Osteoblast (primary cell): ENCODE measurements at regions not wholly inside any gene's neighbourhood (a gene's known extent, or its start where the extent isn't known, plus 50 kb on each side); places are given as distances from the start of the nearest gene placed in this dataset.
A peak's percentile ranks its signal among the peaks of the same experiment; 100 is the strongest.

Experiments
- DNase-seq: peaks from one replicate; pipeline ENCODE4 v3.0.0; 2011; ENCODE audit warnings: low spot score, mixed read lengths; ENCODE audit not compliant: insufficient read length; ENCODE audit errors: missing footprints
- H2AFZ ChIP-seq: 2 replicates; pipeline ENCODE4 v1.6.0; 2011; ENCODE audit warnings: mild to moderate bottlenecking, low read length
- H3K27ac ChIP-seq: 2 replicates; pipeline ENCODE4 v1.5.1; 2011; ENCODE audit warnings: mild to moderate bottlenecking, low read depth, low read length, moderate library complexity
- H3K27me3 ChIP-seq: 2 replicates; pipeline ENCODE4 v1.6.0; 2012; ENCODE audit warnings: mild to moderate bottlenecking, control low read depth, inconsistent platforms, low read length, moderate library complexity; ENCODE audit not compliant: insufficient read depth
- H3K36me3 ChIP-seq: 2 replicates; pipeline ENCODE4 v1.5.1; 2011; ENCODE audit warnings: mild to moderate bottlenecking, low read length, control low read depth, moderate library complexity; ENCODE audit not compliant: insufficient read depth
- H3K4me1 ChIP-seq: 2 replicates; pipeline ENCODE4 v1.5.1; 2011; ENCODE audit warnings: mild to moderate bottlenecking, low read length, control low read depth, moderate library complexity; ENCODE audit not compliant: insufficient read depth
- H3K4me2 ChIP-seq: 2 replicates; pipeline ENCODE4 v1.6.0; 2011; ENCODE audit warnings: mild to moderate bottlenecking, low read length; ENCODE audit not compliant: insufficient read depth
- H3K4me3 ChIP-seq: fragments of 200-600 bp; sonication (generic); 3 replicates; pipeline ENCODE4 v1.5.1; 2012; ENCODE audit warnings: mild to moderate bottlenecking, low read length, inconsistent platforms; ENCODE audit not compliant: insufficient read depth
- H3K79me2 ChIP-seq: 2 replicates; pipeline ENCODE4 v1.6.0; 2012; ENCODE audit warnings: mild to moderate bottlenecking, low read length, control low read depth, inconsistent platforms; ENCODE audit not compliant: insufficient read depth
- H3K9me3 ChIP-seq: 2 replicates; pipeline ENCODE4 v1.5.1; 2011; ENCODE audit warnings: low read depth, low read length, control low read depth
- H4K20me1 ChIP-seq: 2 replicates; pipeline ENCODE4 v1.6.0; 2012; ENCODE audit warnings: mild to moderate bottlenecking, low read length, control low read depth; ENCODE audit not compliant: insufficient read depth
- CTCF ChIP-seq: IDR thresholded peaks from 2 replicates; pipeline ENCODE4 v1.5.1; 2011; ENCODE audit warnings: mild to moderate bottlenecking, low read depth, low read length, moderate library complexity; ENCODE audit errors: extremely low read depth

- no peak overlapping the region for H3K27ac ChIP-seq
- no peaks in the 10 kb centered on the region for H3K9me3 ChIP-seq
- DNase-seq, result no peak
- H4K20me1 ChIP-seq, result no peaks in the 10 kb centered on the region
- no peaks in the 10 kb centered on the region for H3K36me3 ChIP-seq
- no peak for TF ChIP-seq CTCF
- no peak overlapping the region for H2AFZ ChIP-seq
- H3K4me3 ChIP-seq, result no peak overlapping the region
- no peak overlapping the region for H3K4me2 ChIP-seq
- no peaks in the 10 kb centered on the region for H3K79me2 ChIP-seq
- no peaks in the 10 kb centered on the region for H3K4me1 ChIP-seq
- H3K27me3 ChIP-seq, result peaks cover 7% of the 10 kb centered on the region
These were observed 80.8 kb downstream of the ISG20 start for GRCh38 chr15:88719654-88720053.

GRCh38 chr15:88725305-88726210 is 77.7 kb upstream of the ACAN start:
- TF ChIP-seq CTCF, result no peak
- Histone ChIP-seq H4K20me1 (no peaks in the 10 kb centered on the region), H3K27me3 (peaks cover 8% of the 10 kb centered on the region), H3K4me3 (no peak overlapping the region), H3K4me2 (no peak overlapping the region), H3K27ac (no peak overlapping the region), H2AFZ (no peak overlapping the region), H3K9me3 (no peaks in the 10 kb centered on the region), H3K36me3 (no peaks in the 10 kb centered on the region), H3K79me2 (no peaks in the 10 kb centered on the region), H3K4me1 (no peaks in the 10 kb centered on the region)
- DNase-seq, result no peak

GRCh38 chr15:88727439-88727838 is 75.8 kb upstream of the ACAN start:
- H3K36me3 ChIP-seq, result no peaks in the 10 kb centered on the region
- no peaks in the 10 kb centered on the region for H3K79me2 ChIP-seq
- peaks cover 8% of the 10 kb centered on the region for H3K27me3 ChIP-seq
- H2AFZ ChIP-seq, result no peak overlapping the region
- no peak overlapping the region for H3K27ac ChIP-seq
- H3K9me3 ChIP-seq, result no peaks in the 10 kb centered on the region
- TF ChIP-seq CTCF, result no peak
- no peak overlapping the region for H3K4me2 ChIP-seq
- H3K4me3 ChIP-seq, result no peak overlapping the region
- no peak for DNase-seq
- no peaks in the 10 kb centered on the region for H4K20me1 ChIP-seq
- H3K4me1 ChIP-seq, result no peaks in the 10 kb centered on the region

DNA sequence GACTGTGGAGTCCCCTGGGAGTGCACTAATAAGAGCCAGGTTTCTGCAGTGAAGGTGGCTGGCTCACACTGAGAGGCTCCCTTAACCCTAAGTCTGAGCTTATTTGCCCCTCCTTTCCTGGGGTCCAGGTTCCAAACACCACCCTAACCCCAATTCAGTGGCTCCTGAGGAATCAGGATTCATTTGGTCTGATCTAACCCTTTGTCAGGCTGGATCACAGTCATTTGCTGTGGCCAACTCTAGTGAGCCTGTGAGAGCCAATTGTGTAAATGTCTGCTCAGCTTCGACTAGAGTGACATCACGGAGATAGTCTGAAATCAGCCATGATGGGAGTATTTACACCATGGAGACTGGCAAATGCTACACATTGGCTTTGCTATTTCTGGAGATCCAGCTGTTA is 73.7 kb upstream of the ACAN start:
- no peak overlapping the region for H2AFZ ChIP-seq
- no peak for TF ChIP-seq CTCF
- no peaks in the 10 kb centered on the region for H3K79me2 ChIP-seq
- H3K4me2 ChIP-seq, result no peak overlapping the region
- no peaks in the 10 kb centered on the region for H4K20me1 ChIP-seq
- H3K4me1 ChIP-seq, result no peaks in the 10 kb centered on the region
- peak; percentile 18 for DNase-seq
- no peaks in the 10 kb centered on the region for H3K9me3 ChIP-seq
- H3K4me3 ChIP-seq, result no peak overlapping the region
- no peak overlapping the region for H3K27ac ChIP-seq
- H3K27me3 ChIP-seq, result peaks cover 8% of the 10 kb centered on the region
- no peaks in the 10 kb centered on the region for H3K36me3 ChIP-seq
